ENCODE measurements at regions not wholly inside any gene's neighbourhood (a gene's known extent, or its start where the extent isn't known, plus 50 kb on each side); places are given as distances from the start of the nearest gene placed in this dataset.

GRCh38 chr5:67366691-67367395 is 170.2 kb upstream of the CD180 start:
- DNase-seq (ENCODE audit: low spot score), result no peak

GRCh38 chr5:67366276-67366675 is 169.7 kb upstream of the CD180 start:
- DNase-seq (ENCODE audit: low spot score), result no peak

GRCh38 chr5:67364381-67364970 is 167.9 kb upstream of the CD180 start:
- no peak for DNase-seq (ENCODE audit: low spot score)

- no peak for DNase-seq (ENCODE audit: low spot score)
These were observed 167.4 kb upstream of the CD180 start for GRCh38 chr5:67363963-67364362.

- DNase-seq (ENCODE audit: low spot score), result no peak
These were observed 166.6 kb upstream of the CD180 start for GRCh38 chr5:67363180-67363709.

- no peak for DNase-seq (ENCODE audit: low spot score)
These were observed 165.5 kb upstream of the CD180 start for GRCh38 chr5:67361932-67362729.

- DNase-seq (ENCODE audit: low spot score), result no peak
These were observed 163.4 kb upstream of the CD180 start for GRCh38 chr5:67360047-67360446.

- DNase-seq (ENCODE audit: low spot score), result no peak
These were observed 161.6 kb upstream of the CD180 start for GRCh38 chr5:67358186-67358585.

- no peak for DNase-seq (ENCODE audit: low spot score)
These were observed 158.6 kb upstream of the CD180 start for GRCh38 chr5:67355120-67355713.

GRCh38 chr5:67353500-67354450 is 157.2 kb upstream of the CD180 start:
- peak; percentile 44 for DNase-seq (ENCODE audit: low spot score)

GRCh38 chr5:67350618-67351201 is 154.1 kb upstream of the CD180 start:
- DNase-seq (ENCODE audit: low spot score), result no peak

- DNase-seq (ENCODE audit: low spot score), result no peak
These were observed 153.6 kb upstream of the CD180 start for GRCh38 chr5:67350185-67350584.

GRCh38 chr5:67347821-67348220 is 151.2 kb upstream of the CD180 start:
- DNase-seq (ENCODE audit: low spot score), result no peak

GRCh38 chr5:67346611-67347010 is 150.0 kb upstream of the CD180 start:
- no peak for DNase-seq (ENCODE audit: low spot score)

GRCh38 chr5:67344870-67345269 is 148.3 kb upstream of the CD180 start:
- DNase-seq (ENCODE audit: low spot score), result no peak

- no peak for DNase-seq (ENCODE audit: low spot score)
These were observed 147.2 kb upstream of the CD180 start for GRCh38 chr5:67343835-67344234.

- no peak for DNase-seq (ENCODE audit: low spot score)
These were observed 144.9 kb upstream of the CD180 start for GRCh38 chr5:67341478-67341877.

- no peak for DNase-seq (ENCODE audit: low spot score)
These were observed 142.7 kb upstream of the CD180 start for GRCh38 chr5:67339219-67339767.

GRCh38 chr5:67338421-67338820 is 141.8 kb upstream of the CD180 start:
- DNase-seq (ENCODE audit: low spot score), result no peak

GRCh38 chr5:67337751-67338150 is 141.2 kb upstream of the CD180 start:
- no peak for DNase-seq (ENCODE audit: low spot score)

- no peak for DNase-seq (ENCODE audit: low spot score)
These were observed 138.8 kb upstream of the CD180 start for GRCh38 chr5:67335426-67335825.
